ENCODE measurements at regions not wholly inside any gene's neighbourhood (a gene's known extent, or its start where the extent isn't known, plus 50 kb on each side); places are given as distances from the start of the nearest gene placed in this dataset.

GRCh38 chr5:158421319-158421718 lies 562.4 kb upstream of the CLINT1 start:
- no peak for TF ChIP-seq MYC (IDR thresholded peaks at IDR 0.05; ENCODE audit: insufficient read depth, insufficient read length, insufficient replicate concordance, low read length, severe bottlenecking)
- TF ChIP-seq POLR2AphosphoS5 (IDR thresholded peaks at IDR 0.05; ENCODE audit: low read length) = no peak
- TF ChIP-seq RELA (IDR thresholded peaks at IDR 0.05; ENCODE audit: borderline replicate concordance, partially characterized antibody) = no peak
- no peak for TF ChIP-seq EGR1 (IDR thresholded peaks at IDR 0.05; ENCODE audit: borderline replicate concordance in 1 of 2, low read depth in 2 of 2, low read length in 2 of 2)
- TF ChIP-seq IRF4 (IDR thresholded peaks at IDR 0.05; ENCODE audit: low read depth, low read length) = no peak
- no peak for TF ChIP-seq MYB (IDR thresholded peaks at IDR 0.05; ENCODE audit: borderline replicate concordance, low read depth, low read length)
- TF ChIP-seq ZNF274 (IDR thresholded peaks at IDR 0.05; ENCODE audit: insufficient read depth, insufficient read length) = no peak
- TF ChIP-seq NR2C1 (IDR thresholded peaks at IDR 0.05) = no peak
- no peak for TF ChIP-seq ATF7 (IDR thresholded peaks at IDR 0.05; ENCODE audit: low read depth)
- no peak for TF ChIP-seq FOS (IDR thresholded peaks at IDR 0.05; ENCODE audit: borderline replicate concordance, extremely low read depth, insufficient read length)
- Histone ChIP-seq H3K4me2 (ENCODE audit: control insufficient read depth, insufficient read depth) (no peak overlapping the region), H3K36me3 (ENCODE audit: control insufficient read depth in 2 of 2, insufficient read depth in 2 of 2, low read length in 1 of 2) (no peaks in the 10 kb centered on the region), H2AFZ (ENCODE audit: control insufficient read depth, low read depth, low read length) (no peak overlapping the region), H3K27me3 (replicated peaks in 1 of 2; ENCODE audit: control insufficient read depth in 2 of 2, insufficient read depth in 2 of 2, low read length in 1 of 2) (no peaks in the 10 kb centered on the region), H4K20me1 (ENCODE audit: control insufficient read depth, insufficient read depth) (no peaks in the 10 kb centered on the region), H3K4me1 (ENCODE audit: control insufficient read depth, insufficient read depth, low read length) (no peaks in the 10 kb centered on the region), H3K9ac (ENCODE audit: control insufficient read depth, insufficient read depth, low read length) (no peak overlapping the region), H3K79me2 (ENCODE audit: control insufficient read depth, insufficient read depth, low read length) (no peaks in the 10 kb centered on the region), H3K27ac (ENCODE audit: control insufficient read depth, insufficient read depth) (no peak overlapping the region), H3K4me3 (no peak overlapping the region), H3K9me3 (replicated peaks; ENCODE audit: control insufficient read depth, insufficient read depth, low read length) (no peaks in the 10 kb centered on the region; the same call in 1 of the 3 replicates)
- no peak for FAIRE-seq
- ChIA-PET RAD21 (ENCODE audit: unreplicated experiment) (interaction anchor here (0.7 to 1.4 kb wide), 4 partner anchors 10 to 34 kb away, joined by 3 to 5 read pairs (median 4); no protein-coding TSS in a partner anchor), POLR2A (interaction anchor here (1.6 kb wide), 1 partner anchor 14 kb away, joined by 6 read pairs; no protein-coding TSS in a partner anchor), SMC1A (ENCODE audit: uncharacterized antibody, unreplicated experiment) (interaction anchor here (0.7 to 3.1 kb wide), 11 partner anchors 9 to 785 kb away, joined by 3 to 31 read pairs (median 4); no protein-coding TSS in a partner anchor), CTCF (interaction anchor here (0.7 to 1.5 kb wide), 2 partner anchors 9 to 346 kb away, joined by 3 to 4 read pairs; no protein-coding TSS in a partner anchor)
- in situ Hi-C loops (cut with MboI) = no loop called here
- no peak for DNase-seq (ENCODE audit: low read depth, low spot score)
- no peak; the same call in 2 of the 3 replicates for ATAC-seq
- WGBS (ENCODE audit: insufficient coverage, insufficient replicate concordance, low lambda C conversion rate, missing lambda C conversion rate) = 46% methylated on average over 6 of the region's 6 CpGs
- BruUV-seq (replicated peaks) = no TSS peak
- intact Hi-C loops (cut with micrococcal nuclease; ENCODE audit: unreplicated experiment) = no loop called here
